HG02623 (cell line): ENCODE measurements at regions not wholly inside any gene's neighbourhood (a gene's known extent, or its start where the extent isn't known, plus 50 kb on each side); places are given as distances from the start of the nearest gene placed in this dataset.

ENCODE experiments used
- ATAC-seq: cut with Tn5 transposase; IDR thresholded peaks from one replicate; pipeline ENCODE4 v1.9.1; 2021; ENCODE audit warnings: moderate library complexity; ENCODE audit not compliant: unreplicated experiment

DNA sequence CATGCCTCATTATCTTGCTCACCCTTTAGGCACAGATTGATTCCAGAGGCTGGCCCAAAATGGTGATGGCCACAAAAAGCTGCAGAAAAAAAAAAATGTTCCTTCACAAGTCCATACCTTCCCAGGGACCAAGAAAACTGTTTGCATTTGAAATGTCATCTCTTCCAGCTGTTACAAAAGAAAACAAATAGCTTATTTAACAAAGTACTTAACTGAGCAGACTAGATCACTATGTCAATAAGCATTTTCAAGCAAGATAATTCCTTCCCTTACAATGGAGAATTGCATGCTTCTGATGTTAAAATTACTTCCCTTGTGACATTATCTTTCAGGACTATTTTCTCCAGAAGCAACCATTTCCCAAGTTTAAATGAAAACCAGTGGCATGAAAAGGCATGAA lies 377.9 kb upstream of the KITLG start:
- no peak for ATAC-seq

- ATAC-seq, result no peak
Measured at GRCh38 chr12:88957358-88957757, 377.1 kb upstream of the KITLG start.

- ATAC-seq, result no peak
Measured at GRCh38 chr12:88955531-88955930, 375.3 kb upstream of the KITLG start.

DNA sequence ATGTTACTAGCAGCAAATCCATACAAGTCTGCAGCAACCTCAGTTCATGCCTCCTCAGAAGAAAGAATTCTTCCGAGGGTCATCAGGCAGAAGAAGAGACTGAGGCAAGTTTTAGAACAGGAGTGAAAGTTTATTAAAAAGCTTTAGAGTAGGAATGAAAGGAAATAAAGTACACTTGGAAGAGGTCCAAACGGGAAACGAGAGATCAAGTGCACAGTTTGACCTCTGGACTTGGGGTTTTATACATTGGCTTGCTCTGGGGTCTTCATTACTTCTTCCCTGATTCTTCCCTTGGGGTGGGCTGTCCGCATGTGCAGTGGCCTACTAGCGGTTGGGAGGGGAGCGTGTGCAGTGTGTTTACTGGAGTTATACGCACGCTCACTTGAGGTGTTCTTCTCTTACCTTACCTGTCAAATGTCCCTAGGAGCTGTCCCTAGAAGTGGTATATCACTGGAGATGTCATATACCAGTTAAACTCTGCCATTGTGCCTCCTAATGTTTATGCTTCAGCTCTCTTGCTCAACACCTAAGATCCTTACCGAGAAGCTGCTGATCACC lies 372.8 kb upstream of the KITLG start:
- ATAC-seq, result no peak

DNA sequence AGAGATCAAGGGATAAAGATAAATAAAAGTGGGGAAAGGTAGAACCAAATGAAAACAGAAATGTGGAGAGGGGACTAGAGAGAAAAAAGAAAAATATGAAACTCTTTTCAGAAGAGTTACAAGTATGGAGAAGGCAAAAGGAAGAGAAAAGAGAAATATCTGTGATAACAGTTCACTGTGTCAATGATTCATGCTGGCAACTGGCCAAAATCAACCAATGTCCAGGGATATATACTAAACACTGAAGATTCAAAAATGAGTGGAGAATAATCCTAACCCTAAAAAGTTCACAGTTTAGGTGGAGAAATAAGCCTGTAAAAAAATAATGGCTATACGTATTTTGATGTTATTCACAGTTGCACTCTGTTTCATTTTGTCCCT lies 372.3 kb upstream of the KITLG start:
- no peak for ATAC-seq

DNA sequence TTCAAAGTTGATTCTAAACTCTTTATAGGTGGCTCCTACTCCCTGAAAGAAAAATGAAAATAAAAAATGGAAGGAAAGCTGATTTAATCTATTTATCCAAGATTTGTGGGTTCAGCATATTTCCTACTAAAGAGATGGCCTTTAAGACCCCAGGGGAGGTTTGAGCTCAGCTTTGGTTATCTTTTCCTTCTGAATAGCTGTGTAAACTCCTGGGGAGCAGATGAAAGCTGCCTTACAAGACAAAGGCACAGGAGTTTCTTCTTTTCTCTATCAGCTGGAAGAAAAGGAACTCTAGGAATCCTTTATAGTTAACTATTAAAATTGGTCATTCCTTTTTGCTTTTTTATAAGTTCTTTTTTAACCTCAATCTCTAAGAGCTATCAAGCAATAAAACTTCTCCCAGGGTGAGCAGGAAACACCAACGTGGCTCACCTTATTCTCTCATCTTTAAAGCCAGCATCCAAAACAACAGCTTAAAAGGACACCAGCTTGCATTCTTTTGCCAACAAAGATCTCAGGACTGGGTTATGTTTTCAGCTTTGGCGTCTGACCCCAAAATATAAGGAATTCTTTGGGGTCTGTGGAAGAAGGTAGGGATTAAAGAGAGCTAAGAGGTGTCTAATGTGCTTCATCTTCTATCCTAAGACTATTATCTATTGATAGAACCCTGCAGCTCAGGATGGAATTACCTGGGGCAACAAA lies 371.7 kb upstream of the KITLG start:
- ATAC-seq, result no peak

DNA sequence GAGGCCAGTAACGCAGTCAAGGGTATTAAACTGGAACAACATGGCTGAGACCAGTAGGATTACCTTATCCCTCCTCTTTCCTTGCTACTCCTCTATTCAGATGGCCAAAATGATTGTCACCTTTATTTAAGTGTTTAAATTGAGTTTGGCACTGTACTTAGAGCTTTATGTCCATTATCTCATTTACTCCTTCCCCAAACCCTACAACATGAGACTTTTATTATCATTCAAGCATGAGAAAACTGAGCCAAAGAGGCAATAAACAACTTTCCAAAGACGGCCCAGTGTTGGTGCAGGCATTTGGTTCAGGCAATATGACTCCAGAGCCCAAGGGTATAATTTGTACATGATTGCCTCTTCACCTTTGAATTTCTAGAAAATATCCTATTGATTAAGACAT lies 370.9 kb upstream of the KITLG start:
- ATAC-seq, result no peak

DNA sequence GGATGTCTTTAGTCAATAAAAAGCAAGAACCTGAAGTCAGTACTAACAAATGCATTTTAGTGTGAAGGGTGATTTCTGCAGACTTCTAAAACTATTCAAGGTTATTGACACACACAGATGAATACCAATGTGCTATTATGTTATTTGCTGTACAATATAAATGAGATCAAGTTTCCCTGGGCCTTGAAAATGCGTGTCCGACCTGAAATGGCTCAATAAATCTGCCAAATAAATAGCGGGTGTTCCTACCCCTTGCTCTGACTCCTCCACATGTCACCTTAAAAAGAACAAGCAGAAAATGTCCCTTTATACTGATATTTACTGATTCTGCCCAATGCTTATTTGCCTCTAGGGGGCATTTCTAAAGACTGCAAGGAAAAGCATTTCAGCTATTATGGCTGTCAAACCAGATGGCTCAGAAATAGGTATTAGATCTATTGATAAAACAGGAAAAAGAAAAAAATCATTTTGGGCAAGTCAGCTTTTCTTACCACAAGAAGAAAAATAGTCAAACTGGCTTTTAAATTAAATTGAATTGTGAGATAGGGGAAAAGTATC lies 367.3 kb upstream of the KITLG start:
- ATAC-seq, result no peak

GRCh38 chr12:88946372-88946997 lies 366.2 kb upstream of the KITLG start:
- peak; percentile 37 for ATAC-seq

DNA sequence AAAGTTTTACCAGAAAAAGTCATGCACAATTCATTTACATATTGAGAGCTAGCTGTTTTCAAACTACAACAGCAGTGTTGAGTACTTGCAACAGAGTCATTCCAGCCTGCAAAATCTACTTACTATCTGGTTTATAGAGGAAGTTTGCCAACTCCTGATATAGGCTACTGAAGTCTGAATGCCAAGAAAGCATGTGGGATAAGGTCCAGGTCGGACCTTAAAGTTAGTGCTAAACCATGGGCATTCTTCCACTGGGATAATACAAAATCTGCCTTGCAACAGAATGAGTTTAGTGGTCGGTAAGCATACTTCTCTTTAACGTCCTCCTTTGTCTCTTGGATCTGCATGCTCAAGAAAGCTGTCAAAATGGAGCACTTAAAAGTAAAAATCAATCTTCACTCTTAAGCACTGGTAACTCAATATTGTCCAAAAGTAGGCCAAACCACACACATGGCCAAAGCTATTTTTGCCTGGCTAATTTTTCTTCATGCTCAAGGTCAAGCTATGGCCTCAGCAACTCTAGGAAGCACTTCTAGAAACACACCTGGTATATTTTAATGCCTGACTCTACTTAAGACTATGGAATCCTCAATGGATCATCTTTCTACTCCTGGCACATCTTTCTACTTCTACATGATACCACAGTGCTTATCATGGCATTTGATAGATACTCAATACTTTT lies 364.9 kb upstream of the KITLG start:
- ATAC-seq, result no peak

- no peak for ATAC-seq
Measured at GRCh38 chr12:88944397-88944796, 364.1 kb upstream of the KITLG start.

- no peak for ATAC-seq
Measured at GRCh38 chr12:88940854-88941253, 360.6 kb upstream of the KITLG start.

DNA sequence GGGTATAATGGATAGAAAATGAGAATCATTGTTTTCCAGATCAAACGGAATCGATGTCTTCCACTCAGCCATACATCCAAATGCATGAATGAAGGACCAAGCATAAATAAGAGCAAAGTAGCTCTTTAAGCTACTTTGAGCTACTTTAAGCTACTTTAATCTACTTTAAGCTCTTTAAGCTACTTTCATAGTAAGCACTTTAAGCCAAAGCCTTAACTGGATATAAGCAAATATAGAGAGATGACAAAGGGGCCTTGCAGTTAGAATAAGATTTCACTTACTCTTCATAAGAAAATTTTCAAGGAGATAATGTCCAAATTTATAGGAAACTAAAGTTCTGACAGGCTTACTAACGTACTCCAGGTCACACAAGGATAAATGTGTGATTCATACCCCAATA lies 355.6 kb upstream of the KITLG start:
- no peak for ATAC-seq

DNA sequence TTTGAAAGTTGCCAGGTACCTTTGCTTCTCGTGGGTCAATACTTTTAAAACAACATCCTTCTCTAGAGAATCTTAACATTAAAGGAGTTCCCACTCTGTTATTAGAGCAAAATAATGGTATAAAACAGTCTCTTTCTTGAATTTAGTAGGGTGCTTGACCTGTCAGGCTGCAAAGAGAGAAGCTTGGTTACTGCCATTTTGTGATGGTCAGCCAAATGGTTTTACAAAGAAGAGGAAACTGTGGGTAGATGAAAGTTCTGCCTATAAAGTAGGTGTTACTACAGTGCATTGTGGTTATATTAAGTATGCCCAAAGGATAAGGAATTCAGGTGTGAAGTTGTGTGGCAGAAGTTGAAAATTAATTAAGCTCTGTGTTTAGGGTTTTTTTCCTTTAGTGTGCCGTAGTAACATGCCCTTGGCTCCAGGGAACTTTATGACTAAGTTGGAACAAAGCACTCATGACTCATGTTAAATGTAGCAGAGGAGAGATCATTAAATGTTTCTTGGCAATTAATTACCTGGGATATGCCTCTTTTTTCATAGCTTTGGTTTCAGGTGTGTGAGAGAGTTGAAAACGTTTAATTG lies 354.0 kb upstream of the KITLG start:
- no peak for ATAC-seq

DNA sequence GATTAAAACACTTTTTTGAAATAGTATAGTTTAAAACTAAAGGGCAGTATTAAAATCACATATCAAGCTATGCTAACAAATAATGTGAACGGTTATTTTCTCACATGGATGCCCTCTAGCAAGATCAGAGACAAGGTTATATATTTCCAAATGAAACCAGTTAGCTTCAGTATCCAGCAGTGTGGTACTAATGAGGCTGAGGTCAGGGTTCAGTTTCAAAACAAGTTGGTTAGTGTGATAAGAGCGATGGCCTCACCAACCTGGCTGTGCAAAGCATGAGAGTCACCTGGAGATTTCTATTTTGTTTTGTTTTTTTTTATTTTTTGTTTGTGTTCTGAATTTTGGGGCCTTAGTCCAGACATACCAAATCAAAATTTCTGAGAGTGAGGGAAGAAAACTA lies 352.2 kb upstream of the KITLG start:
- ATAC-seq, result no peak

DNA sequence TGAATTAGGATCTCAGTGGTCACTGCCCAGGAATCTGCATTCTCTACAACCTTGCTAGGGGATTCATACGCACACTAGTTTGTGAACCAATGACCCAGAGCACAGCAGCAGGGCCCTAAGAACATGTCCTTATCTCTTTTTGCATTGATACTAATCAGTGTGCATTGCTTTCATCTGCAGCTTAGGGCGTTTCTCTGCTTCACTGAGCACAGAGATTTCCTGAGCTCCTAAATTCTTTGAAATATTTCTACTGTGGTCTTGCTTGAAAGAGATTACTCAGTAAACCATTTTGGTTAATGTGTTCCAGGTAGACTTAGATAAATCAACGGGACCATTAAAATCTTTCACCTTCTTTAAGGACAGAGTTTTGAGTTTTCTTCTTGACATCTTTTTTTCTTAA lies 351.3 kb upstream of the KITLG start:
- no peak for ATAC-seq

GRCh38 chr12:88925454-88925853 lies 345.2 kb upstream of the KITLG start:
- no peak for ATAC-seq

- ATAC-seq, result no peak
Measured at GRCh38 chr12:88924162-88924561, 343.9 kb upstream of the KITLG start.

- ATAC-seq, result no peak
Measured at GRCh38 chr12:88923631-88924030, 343.4 kb upstream of the KITLG start.

DNA sequence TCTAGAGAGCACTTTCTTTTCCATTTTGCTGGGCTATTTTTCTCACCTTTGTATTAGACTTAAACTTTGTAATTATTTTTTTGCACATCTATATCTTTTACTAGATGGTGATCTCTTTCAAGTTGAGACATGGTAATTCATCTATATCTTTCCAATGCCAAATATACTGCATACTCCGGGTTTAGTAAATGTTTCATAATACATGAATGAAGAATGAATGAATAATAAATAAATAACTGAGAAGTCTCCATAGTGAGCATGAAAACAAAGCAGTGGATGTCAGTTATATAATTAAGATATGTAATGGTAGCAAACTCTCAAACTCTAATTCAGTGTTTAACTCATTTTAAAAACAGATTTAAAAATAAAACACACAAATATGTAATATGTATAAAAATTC lies 342.5 kb upstream of the KITLG start:
- no peak for ATAC-seq

DNA sequence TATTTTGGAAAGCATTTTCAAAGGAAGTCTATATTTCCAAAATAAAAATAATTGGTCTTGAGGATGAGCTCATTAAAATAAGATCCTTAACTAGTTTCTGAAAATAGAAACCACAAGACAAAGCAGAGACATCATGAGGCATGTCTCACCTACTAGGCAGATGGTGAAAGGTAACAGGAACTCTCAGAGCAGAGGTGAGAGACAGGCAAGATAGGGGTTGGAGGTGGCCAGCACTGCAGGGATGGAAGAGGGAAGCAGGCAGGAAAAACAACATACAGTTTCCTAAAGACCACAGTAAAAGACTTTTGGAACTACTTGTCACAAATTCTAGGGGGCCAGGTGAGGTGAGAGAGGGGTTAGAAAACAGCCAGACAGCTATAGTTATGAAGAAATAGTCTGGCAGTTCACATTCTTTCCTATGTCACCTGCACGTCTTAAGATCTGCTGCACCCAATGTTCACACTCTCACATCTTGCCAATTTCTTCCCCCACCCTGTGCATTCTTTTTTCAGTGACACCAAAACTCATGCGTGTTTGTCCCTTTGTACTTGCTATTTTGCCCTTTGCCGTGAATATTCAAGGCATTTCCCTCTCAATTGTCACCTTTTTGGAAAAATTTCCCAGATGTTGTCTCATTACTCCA lies 341.7 kb upstream of the KITLG start:
- no peak for ATAC-seq
